ENCODE measurements at regions not wholly inside any gene's neighbourhood (a gene's known extent, or its start where the extent isn't known, plus 50 kb on each side); places are given as distances from the start of the nearest gene placed in this dataset.

GRCh38 chr7:48992816-48993215 is 68.5 kb downstream of the CDC14C start:
- Histone ChIP-seq H3K4me2 (ENCODE audit: low read length) (no peak overlapping the region), H3K9me3 (ENCODE audit: insufficient read depth, low read depth, low read length) (no peaks in the 10 kb centered on the region), H3K36me3 (ENCODE audit: insufficient read depth, low read length) (no peaks in the 10 kb centered on the region), H3K4me3 (ENCODE audit: insufficient read depth, low read depth, low read length) (no peak overlapping the region), H3K4me1 (ENCODE audit: insufficient read depth, low read length) (no peaks in the 10 kb centered on the region), H3K79me2 (ENCODE audit: insufficient read depth, low read length) (no peaks in the 10 kb centered on the region), H2AFZ (ENCODE audit: low read depth, low read length) (no peak overlapping the region), H4K20me1 (ENCODE audit: insufficient read depth, low read length) (no peaks in the 10 kb centered on the region), H3K27ac (ENCODE audit: low read depth, low read length) (no peak overlapping the region), H3K27me3 (ENCODE audit: insufficient read depth, low read length) (no peaks in the 10 kb centered on the region), H3K9ac (ENCODE audit: low read length) (no peak overlapping the region)
- no peak for TF ChIP-seq CTCF (IDR thresholded peaks at IDR 0.05; ENCODE audit: insufficient read depth, low read depth, low read length)
- no peak for TF ChIP-seq EZH2 (IDR thresholded peaks at IDR 0.05; ENCODE audit: insufficient read depth, low read length)
- Mint-ChIP-seq H3K4me3 (ENCODE audit: unreplicated experiment) (no peak overlapping the region), H3K27ac (ENCODE audit: unreplicated experiment) (no peak overlapping the region), H3K27me3 (ENCODE audit: low read depth, unreplicated experiment) (no peaks in the 10 kb centered on the region), H3K9me3 (ENCODE audit: unreplicated experiment) (no peaks in the 10 kb centered on the region), H3K4me1 (ENCODE audit: low read depth, unreplicated experiment) (no peaks in the 10 kb centered on the region), H3K36me3 (ENCODE audit: low read depth, unreplicated experiment) (no peaks in the 10 kb centered on the region)
- DNase-seq (ENCODE audit: low read depth) (peak; percentile 2), FAIRE-seq (no peak)

- DNase-seq (ENCODE audit: low read depth) (no peak), FAIRE-seq (no peak)
- H3K36me3 ChIP-seq (ENCODE audit: insufficient read depth, low read length), result no peaks in the 10 kb centered on the region
- no peak overlapping the region for H2AFZ ChIP-seq (ENCODE audit: low read depth, low read length)
- TF ChIP-seq CTCF (IDR thresholded peaks at IDR 0.05; ENCODE audit: insufficient read depth, low read depth, low read length) (peak; percentile 17), EZH2 (IDR thresholded peaks at IDR 0.05; ENCODE audit: insufficient read depth, low read length) (no peak)
- no peaks in the 10 kb centered on the region for H3K79me2 ChIP-seq (ENCODE audit: insufficient read depth, low read length)
- Mint-ChIP-seq H3K27me3 (ENCODE audit: low read depth, unreplicated experiment) (no peaks in the 10 kb centered on the region), H3K27ac (ENCODE audit: unreplicated experiment) (no peak overlapping the region), H3K36me3 (ENCODE audit: low read depth, unreplicated experiment) (no peaks in the 10 kb centered on the region), H3K9me3 (ENCODE audit: unreplicated experiment) (peaks cover 14% of the 10 kb centered on the region), H3K4me1 (ENCODE audit: low read depth, unreplicated experiment) (no peaks in the 10 kb centered on the region), H3K4me3 (ENCODE audit: unreplicated experiment) (no peak overlapping the region)
- no peak overlapping the region for H3K4me3 ChIP-seq (ENCODE audit: insufficient read depth, low read depth, low read length)
- no peak overlapping the region for H3K27ac ChIP-seq (ENCODE audit: low read depth, low read length)
- H3K4me1 ChIP-seq (ENCODE audit: insufficient read depth, low read length), result no peaks in the 10 kb centered on the region
- H3K27me3 ChIP-seq (ENCODE audit: insufficient read depth, low read length), result no peaks in the 10 kb centered on the region
- no peaks in the 10 kb centered on the region for H4K20me1 ChIP-seq (ENCODE audit: insufficient read depth, low read length)
- no peak overlapping the region for H3K9ac ChIP-seq (ENCODE audit: low read length)
- no peak overlapping the region for H3K4me2 ChIP-seq (ENCODE audit: low read length)
- no peaks in the 10 kb centered on the region for H3K9me3 ChIP-seq (ENCODE audit: insufficient read depth, low read depth, low read length)
Observed at GRCh38 chr7:49001610-49002033, 77.3 kb downstream of the CDC14C start.

- Mint-ChIP-seq H3K36me3 (ENCODE audit: low read depth, unreplicated experiment) (no peaks in the 10 kb centered on the region), H3K4me3 (ENCODE audit: unreplicated experiment) (no peak overlapping the region), H3K27ac (ENCODE audit: unreplicated experiment) (no peak overlapping the region), H3K4me1 (ENCODE audit: low read depth, unreplicated experiment) (no peaks in the 10 kb centered on the region), H3K27me3 (ENCODE audit: low read depth, unreplicated experiment) (no peaks in the 10 kb centered on the region), H3K9me3 (ENCODE audit: unreplicated experiment) (peaks cover 31% of the 10 kb centered on the region)
- no peak for DNase-seq (ENCODE audit: low read depth)
- H3K4me2 ChIP-seq (ENCODE audit: low read length), result no peak overlapping the region
- no peaks in the 10 kb centered on the region for H3K27me3 ChIP-seq (ENCODE audit: insufficient read depth, low read length)
- H3K4me1 ChIP-seq (ENCODE audit: insufficient read depth, low read length), result no peaks in the 10 kb centered on the region
- TF ChIP-seq CTCF (IDR thresholded peaks at IDR 0.05; ENCODE audit: insufficient read depth, low read depth, low read length), result no peak
- TF ChIP-seq EZH2 (IDR thresholded peaks at IDR 0.05; ENCODE audit: insufficient read depth, low read length), result no peak
- H3K36me3 ChIP-seq (ENCODE audit: insufficient read depth, low read length), result no peaks in the 10 kb centered on the region
- H3K4me3 ChIP-seq (ENCODE audit: insufficient read depth, low read depth, low read length), result no peak overlapping the region
- FAIRE-seq, result no peak
- no peaks in the 10 kb centered on the region for H3K9me3 ChIP-seq (ENCODE audit: insufficient read depth, low read depth, low read length)
- H2AFZ ChIP-seq (ENCODE audit: low read depth, low read length), result no peak overlapping the region
- H3K79me2 ChIP-seq (ENCODE audit: insufficient read depth, low read length), result no peaks in the 10 kb centered on the region
- H4K20me1 ChIP-seq (ENCODE audit: insufficient read depth, low read length), result no peaks in the 10 kb centered on the region
- no peak overlapping the region for H3K9ac ChIP-seq (ENCODE audit: low read length)
- H3K27ac ChIP-seq (ENCODE audit: low read depth, low read length), result no peak overlapping the region
Observed at GRCh38 chr7:49010717-49011116, 86.4 kb downstream of the CDC14C start.

Measured in astrocyte (in vitro differentiated cells and primary cell).